Prostate gland (tissue), 2 donors: ENCODE measurements at regions not wholly inside any gene's neighbourhood (a gene's known extent, or its start where the extent isn't known, plus 50 kb on each side); places are given as distances from the start of the nearest gene placed in this dataset.

ENCODE experiments used
- POLR2A ChIP-seq: fragments of 450-650 bp; IDR thresholded peaks from one replicate; pipeline ENCODE4 v1.6.1; 2016; ENCODE audit warnings: antibody characterized with exemption, mild to moderate bottlenecking
- TF ChIP-seq, protein P1 (sequence below), 4 experiments: fragments of 200-600 bp in 2 of 4; fragments of 450-650 bp in 2 of 4; sonication (generic) in 2 of 4; IDR thresholded peaks; 1 replicate in 3 of 4; 2 replicates in 1 of 4; pipeline ENCODE4 v1.5.1; 2016 to 2019; ENCODE audit warnings: antibody characterized with exemption in 4 of 4, mild to moderate bottlenecking in 2 of 4, moderate library complexity in 2 of 4

DNA sequence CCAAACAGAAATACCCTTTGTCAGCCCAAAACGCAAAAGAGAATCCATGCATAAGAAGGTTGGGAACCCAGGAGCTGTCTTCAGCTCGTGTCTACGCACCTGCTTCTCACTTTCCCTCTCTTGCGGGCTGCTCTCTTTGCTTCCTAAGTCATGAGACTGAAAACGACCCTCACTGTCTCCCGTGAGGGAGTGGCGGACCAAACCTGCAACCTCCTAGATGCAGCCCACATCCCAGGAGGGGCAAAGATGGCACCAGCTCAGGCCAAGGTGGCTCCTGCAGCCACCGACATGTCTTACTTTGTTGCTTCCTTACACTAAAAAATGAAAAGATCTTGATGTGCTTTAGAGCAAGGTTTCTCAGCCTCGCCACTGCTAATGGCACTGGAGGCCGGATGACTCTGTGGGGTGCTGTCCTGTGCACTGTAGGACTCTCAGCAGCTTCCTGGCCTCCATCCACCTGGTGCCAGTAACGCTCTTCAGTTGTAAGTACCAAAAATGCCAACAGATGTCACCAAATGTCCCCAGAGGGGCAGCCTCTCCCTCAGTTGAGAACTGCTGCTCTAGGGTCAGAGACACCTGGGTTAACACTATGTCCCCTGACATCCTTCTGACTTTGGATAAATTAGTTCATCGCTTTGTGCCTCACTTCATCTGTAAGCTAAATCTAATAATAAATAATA, 179.8 kb upstream of the PFKP start:
- TF ChIP-seq, protein P1, sequence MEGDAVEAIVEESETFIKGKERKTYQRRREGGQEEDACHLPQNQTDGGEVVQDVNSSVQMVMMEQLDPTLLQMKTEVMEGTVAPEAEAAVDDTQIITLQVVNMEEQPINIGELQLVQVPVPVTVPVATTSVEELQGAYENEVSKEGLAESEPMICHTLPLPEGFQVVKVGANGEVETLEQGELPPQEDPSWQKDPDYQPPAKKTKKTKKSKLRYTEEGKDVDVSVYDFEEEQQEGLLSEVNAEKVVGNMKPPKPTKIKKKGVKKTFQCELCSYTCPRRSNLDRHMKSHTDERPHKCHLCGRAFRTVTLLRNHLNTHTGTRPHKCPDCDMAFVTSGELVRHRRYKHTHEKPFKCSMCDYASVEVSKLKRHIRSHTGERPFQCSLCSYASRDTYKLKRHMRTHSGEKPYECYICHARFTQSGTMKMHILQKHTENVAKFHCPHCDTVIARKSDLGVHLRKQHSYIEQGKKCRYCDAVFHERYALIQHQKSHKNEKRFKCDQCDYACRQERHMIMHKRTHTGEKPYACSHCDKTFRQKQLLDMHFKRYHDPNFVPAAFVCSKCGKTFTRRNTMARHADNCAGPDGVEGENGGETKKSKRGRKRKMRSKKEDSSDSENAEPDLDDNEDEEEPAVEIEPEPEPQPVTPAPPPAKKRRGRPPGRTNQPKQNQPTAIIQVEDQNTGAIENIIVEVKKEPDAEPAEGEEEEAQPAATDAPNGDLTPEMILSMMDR (IDR thresholded peaks at IDR 0.05): no peak
- no peak for TF ChIP-seq POLR2A
